Ovary (tissue), 3 donors: ENCODE measurements at regions not wholly inside any gene's neighbourhood (a gene's known extent, or its start where the extent isn't known, plus 50 kb on each side); places are given as distances from the start of the nearest gene placed in this dataset.

Experiments used
- EP300 ChIP-seq: sonication (generic); formaldehyde crosslinking; IDR thresholded peaks from one replicate; pipeline ENCODE4 v1.6.1; 2017; ENCODE audit warnings: antibody characterized with exemption
- TF ChIP-seq, protein P1 (sequence below), 3 donors: fragments of 450-650 bp in 2 of 3; fragments of 200-600 bp in 1 of 3; IDR thresholded peaks; one replicate each; pipeline versions ENCODE4 v1.5.1 to v1.8.0; 2016 to 2022; ENCODE audit warnings: antibody characterized with exemption in 3 of 3, mild to moderate bottlenecking in 1 of 3
- donor health status: DM: no; HTN: no; CAD: no.

DNA sequence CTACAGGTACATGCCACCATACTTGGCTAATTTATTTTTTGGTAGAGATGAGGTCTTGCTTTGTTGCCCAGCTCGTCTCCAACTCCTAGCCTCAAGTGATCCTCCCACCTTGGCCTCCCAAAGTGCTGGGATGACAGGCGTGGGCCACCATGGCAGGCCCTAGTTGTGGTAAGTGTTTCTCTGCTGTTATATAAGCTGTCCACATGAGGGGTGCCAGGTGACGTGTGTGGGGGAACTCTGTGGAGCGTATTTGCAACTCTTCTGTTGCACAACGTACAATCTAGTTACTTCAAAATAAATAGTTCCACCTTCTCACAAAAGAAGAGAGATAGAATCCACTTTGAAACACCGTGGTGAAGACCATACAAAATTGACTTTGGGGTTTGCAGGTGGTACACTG, 125.1 kb downstream of the NCOR2 start:
- TF ChIP-seq, protein P1, sequence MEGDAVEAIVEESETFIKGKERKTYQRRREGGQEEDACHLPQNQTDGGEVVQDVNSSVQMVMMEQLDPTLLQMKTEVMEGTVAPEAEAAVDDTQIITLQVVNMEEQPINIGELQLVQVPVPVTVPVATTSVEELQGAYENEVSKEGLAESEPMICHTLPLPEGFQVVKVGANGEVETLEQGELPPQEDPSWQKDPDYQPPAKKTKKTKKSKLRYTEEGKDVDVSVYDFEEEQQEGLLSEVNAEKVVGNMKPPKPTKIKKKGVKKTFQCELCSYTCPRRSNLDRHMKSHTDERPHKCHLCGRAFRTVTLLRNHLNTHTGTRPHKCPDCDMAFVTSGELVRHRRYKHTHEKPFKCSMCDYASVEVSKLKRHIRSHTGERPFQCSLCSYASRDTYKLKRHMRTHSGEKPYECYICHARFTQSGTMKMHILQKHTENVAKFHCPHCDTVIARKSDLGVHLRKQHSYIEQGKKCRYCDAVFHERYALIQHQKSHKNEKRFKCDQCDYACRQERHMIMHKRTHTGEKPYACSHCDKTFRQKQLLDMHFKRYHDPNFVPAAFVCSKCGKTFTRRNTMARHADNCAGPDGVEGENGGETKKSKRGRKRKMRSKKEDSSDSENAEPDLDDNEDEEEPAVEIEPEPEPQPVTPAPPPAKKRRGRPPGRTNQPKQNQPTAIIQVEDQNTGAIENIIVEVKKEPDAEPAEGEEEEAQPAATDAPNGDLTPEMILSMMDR (IDR thresholded peaks at IDR 0.05), result no peak
- no peak for TF ChIP-seq EP300
